ENCODE measurements at regions not wholly inside any gene's neighbourhood (a gene's known extent, or its start where the extent isn't known, plus 50 kb on each side); places are given as distances from the start of the nearest gene placed in this dataset.

DNA sequence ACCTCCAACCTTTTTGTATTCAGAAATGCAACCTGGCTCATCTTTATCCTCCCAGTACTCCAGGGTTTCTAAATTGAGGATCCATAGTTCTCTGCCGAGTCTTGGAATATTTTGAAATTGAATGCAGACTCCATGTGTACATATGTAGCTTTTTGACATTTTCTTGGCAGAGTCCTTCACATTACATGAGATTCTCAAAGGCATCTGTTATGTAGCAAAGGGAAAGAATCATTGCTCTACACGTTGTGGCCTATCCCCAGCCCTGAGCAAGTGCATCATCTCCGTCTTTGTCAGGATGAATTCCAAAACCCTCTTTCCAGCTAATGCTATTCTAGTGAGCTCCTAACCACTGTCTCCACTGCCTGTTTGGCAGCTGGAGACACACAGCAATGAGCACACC is 742.9 kb downstream of the DHX35 start:
- TF ChIP-seq EZH2 (IDR thresholded peaks at IDR 0.05; ENCODE audit: insufficient read depth, poor library complexity, severe bottlenecking) (no peak), EZH2phosphoT487 (IDR thresholded peaks at IDR 0.05; ENCODE audit: insufficient read depth, low read depth) (no peak)
